Osteoblast (primary cell): ENCODE measurements at regions not wholly inside any gene's neighbourhood (a gene's known extent, or its start where the extent isn't known, plus 50 kb on each side); places are given as distances from the start of the nearest gene placed in this dataset.
"Not testable (repeated sequence)": the region's sequence is repeated elsewhere in the genome, so short reads cannot be mapped to it uniquely, and the experiment has no call there.

Experiments
- DNase-seq: peaks from one replicate; pipeline ENCODE4 v3.0.0; 2011; ENCODE audit warnings: low spot score, mixed read lengths; ENCODE audit not compliant: insufficient read length; ENCODE audit errors: missing footprints
- H2AFZ ChIP-seq: 2 replicates; pipeline ENCODE4 v1.6.0; 2011; ENCODE audit warnings: mild to moderate bottlenecking, low read length
- H3K27ac ChIP-seq: 2 replicates; pipeline ENCODE4 v1.5.1; 2011; ENCODE audit warnings: mild to moderate bottlenecking, low read depth, low read length, moderate library complexity
- H3K27me3 ChIP-seq: 2 replicates; pipeline ENCODE4 v1.6.0; 2012; ENCODE audit warnings: mild to moderate bottlenecking, control low read depth, inconsistent platforms, low read length, moderate library complexity; ENCODE audit not compliant: insufficient read depth
- H3K36me3 ChIP-seq: 2 replicates; pipeline ENCODE4 v1.5.1; 2011; ENCODE audit warnings: mild to moderate bottlenecking, low read length, control low read depth, moderate library complexity; ENCODE audit not compliant: insufficient read depth
- H3K4me1 ChIP-seq: 2 replicates; pipeline ENCODE4 v1.5.1; 2011; ENCODE audit warnings: mild to moderate bottlenecking, low read length, control low read depth, moderate library complexity; ENCODE audit not compliant: insufficient read depth
- H3K4me2 ChIP-seq: 2 replicates; pipeline ENCODE4 v1.6.0; 2011; ENCODE audit warnings: mild to moderate bottlenecking, low read length; ENCODE audit not compliant: insufficient read depth
- H3K4me3 ChIP-seq: fragments of 200-600 bp; sonication (generic); 3 replicates; pipeline ENCODE4 v1.5.1; 2012; ENCODE audit warnings: mild to moderate bottlenecking, low read length, inconsistent platforms; ENCODE audit not compliant: insufficient read depth
- H3K79me2 ChIP-seq: 2 replicates; pipeline ENCODE4 v1.6.0; 2012; ENCODE audit warnings: mild to moderate bottlenecking, low read length, control low read depth, inconsistent platforms; ENCODE audit not compliant: insufficient read depth
- H3K9me3 ChIP-seq: 2 replicates; pipeline ENCODE4 v1.5.1; 2011; ENCODE audit warnings: low read depth, low read length, control low read depth
- H4K20me1 ChIP-seq: 2 replicates; pipeline ENCODE4 v1.6.0; 2012; ENCODE audit warnings: mild to moderate bottlenecking, low read length, control low read depth; ENCODE audit not compliant: insufficient read depth
- TF ChIP-seq, protein P1 (sequence below): IDR thresholded peaks from 2 replicates; pipeline ENCODE4 v1.5.1; 2011; ENCODE audit warnings: mild to moderate bottlenecking, low read depth, low read length, moderate library complexity; ENCODE audit errors: extremely low read depth

DNA sequence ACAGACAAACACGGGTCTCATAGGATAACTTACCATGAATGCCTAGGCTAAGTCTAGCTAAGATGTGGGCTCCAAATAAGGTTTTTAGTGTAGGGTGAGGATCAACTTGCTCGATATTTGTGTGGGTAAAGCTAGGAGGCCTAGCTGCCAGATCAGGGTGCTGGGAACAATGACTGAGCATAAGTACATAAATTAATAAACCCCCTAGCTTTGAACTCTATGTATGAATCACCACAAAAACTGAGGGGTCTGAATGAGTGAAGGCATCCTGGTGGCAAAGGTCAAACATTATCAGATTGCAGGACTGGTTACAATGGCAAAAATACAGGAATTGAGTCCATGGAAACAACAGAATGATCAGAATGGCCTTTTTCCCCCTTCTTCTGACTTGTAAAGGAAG lies 241.8 kb downstream of the LIPI start:
- H3K4me3 ChIP-seq, H3K79me2 ChIP-seq, H3K9me3 ChIP-seq, DNase-seq, H3K27ac ChIP-seq, H2AFZ ChIP-seq, H4K20me1 ChIP-seq, H3K4me1 ChIP-seq, H3K36me3 ChIP-seq, H3K27me3 ChIP-seq, H3K4me2 ChIP-seq: not testable (repeated sequence)

DNA sequence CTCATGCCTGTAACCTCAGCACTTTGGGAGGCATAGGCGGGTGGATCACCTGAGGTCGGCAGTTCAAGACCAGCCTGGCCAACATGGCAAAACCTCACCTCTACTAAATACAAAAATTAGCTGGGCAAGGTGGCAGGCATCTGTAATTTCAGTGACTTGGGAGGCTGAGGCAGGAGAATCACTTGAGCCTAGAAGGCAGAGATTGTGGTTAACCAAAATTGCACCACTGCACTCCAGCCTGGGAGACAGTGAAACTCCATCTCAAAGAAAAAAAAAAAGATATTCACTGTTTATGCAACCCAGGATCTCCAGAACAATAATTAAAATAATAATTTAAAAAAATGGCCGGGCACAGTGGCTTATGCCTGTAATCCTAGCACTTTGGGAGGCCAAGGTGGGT lies 247.5 kb downstream of the LIPI start:
- not testable (repeated sequence) for H3K4me2 ChIP-seq, DNase-seq, H3K27me3 ChIP-seq, H3K4me3 ChIP-seq, H3K36me3 ChIP-seq, H3K9me3 ChIP-seq, H4K20me1 ChIP-seq, H3K27ac ChIP-seq, H3K79me2 ChIP-seq, H2AFZ ChIP-seq, H3K4me1 ChIP-seq

DNA sequence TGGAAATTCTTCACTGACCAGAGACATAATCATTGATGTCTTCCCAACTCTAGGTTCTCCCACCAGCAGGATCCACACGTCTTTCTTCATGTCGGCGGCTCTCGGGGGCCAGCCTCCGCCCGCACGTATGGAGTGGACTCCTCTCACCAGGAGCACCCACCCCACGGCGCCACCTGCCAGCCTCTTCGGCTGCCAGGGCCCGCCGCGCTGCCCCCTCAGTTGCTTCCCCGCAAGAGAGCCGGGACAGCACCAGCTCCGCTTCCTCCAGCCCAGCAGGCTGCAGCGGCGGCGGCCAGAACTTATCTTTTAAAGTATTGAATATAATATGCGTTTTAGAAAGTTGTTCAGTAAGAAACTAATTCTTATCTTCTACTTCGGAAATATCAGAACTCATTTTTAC lies 273.5 kb downstream of the LIPI start:
- Histone ChIP-seq H3K79me2 (no peaks in the 10 kb centered on the region), H2AFZ (no peak overlapping the region), H4K20me1 (no peaks in the 10 kb centered on the region), H3K36me3 (no peaks in the 10 kb centered on the region), H3K4me2 (no peak overlapping the region), H3K27ac (no peak overlapping the region), H3K27me3 (no peaks in the 10 kb centered on the region), H3K4me3 (no peak overlapping the region), H3K4me1 (no peaks in the 10 kb centered on the region), H3K9me3 (no peaks in the 10 kb centered on the region)
- TF ChIP-seq, protein P1, sequence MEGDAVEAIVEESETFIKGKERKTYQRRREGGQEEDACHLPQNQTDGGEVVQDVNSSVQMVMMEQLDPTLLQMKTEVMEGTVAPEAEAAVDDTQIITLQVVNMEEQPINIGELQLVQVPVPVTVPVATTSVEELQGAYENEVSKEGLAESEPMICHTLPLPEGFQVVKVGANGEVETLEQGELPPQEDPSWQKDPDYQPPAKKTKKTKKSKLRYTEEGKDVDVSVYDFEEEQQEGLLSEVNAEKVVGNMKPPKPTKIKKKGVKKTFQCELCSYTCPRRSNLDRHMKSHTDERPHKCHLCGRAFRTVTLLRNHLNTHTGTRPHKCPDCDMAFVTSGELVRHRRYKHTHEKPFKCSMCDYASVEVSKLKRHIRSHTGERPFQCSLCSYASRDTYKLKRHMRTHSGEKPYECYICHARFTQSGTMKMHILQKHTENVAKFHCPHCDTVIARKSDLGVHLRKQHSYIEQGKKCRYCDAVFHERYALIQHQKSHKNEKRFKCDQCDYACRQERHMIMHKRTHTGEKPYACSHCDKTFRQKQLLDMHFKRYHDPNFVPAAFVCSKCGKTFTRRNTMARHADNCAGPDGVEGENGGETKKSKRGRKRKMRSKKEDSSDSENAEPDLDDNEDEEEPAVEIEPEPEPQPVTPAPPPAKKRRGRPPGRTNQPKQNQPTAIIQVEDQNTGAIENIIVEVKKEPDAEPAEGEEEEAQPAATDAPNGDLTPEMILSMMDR, result no peak
- DNase-seq, result no peak

DNA sequence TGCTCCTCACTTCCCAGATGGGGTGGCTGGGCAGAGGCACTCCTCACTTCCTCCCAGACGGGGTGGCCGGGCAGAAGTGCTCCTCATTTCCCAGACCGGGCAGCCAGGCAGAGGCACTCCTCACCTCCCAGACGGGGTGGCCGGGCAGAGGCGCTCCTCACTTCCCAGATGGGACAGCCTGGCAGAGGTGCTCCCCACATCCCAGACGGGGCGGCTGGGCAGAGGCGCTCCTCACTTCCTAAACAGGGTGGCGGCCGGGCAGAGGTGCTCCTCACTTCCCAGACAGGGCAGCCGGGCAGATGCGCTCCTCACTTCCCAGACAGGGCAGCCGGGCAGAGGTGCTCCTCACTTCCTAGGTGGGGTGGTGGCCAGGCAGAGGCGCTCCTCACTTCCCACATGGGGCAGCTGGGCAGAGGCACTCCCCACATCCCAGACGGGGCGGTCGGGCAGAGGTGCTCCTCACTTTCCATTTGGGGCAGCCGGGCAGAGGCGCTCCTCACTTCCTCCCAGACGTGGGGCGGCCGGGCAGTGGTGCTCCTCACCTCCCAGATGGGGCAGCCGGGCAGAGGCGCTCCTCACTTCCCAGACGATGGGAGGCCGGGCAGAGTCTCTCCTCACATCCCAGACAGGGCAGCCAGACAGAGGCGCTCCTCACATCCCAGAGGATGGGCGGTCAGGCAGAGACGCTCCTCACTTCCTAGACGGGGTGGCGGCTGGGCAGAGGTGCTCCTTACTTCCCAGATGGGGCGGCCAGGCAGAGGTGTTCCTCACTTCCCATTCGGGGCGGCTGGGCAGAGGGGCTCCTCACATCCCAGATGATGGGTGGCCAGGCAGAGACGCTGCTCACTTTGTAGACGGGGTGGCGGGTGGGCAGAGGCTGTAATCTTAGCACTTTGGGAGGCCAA lies 274.5 kb downstream of the LIPI start:
- H3K4me3 ChIP-seq, H3K36me3 ChIP-seq, H3K27ac ChIP-seq, DNase-seq, H4K20me1 ChIP-seq, H3K9me3 ChIP-seq, H2AFZ ChIP-seq, H3K4me1 ChIP-seq, H3K79me2 ChIP-seq, H3K27me3 ChIP-seq, H3K4me2 ChIP-seq: not testable (repeated sequence)

DNA sequence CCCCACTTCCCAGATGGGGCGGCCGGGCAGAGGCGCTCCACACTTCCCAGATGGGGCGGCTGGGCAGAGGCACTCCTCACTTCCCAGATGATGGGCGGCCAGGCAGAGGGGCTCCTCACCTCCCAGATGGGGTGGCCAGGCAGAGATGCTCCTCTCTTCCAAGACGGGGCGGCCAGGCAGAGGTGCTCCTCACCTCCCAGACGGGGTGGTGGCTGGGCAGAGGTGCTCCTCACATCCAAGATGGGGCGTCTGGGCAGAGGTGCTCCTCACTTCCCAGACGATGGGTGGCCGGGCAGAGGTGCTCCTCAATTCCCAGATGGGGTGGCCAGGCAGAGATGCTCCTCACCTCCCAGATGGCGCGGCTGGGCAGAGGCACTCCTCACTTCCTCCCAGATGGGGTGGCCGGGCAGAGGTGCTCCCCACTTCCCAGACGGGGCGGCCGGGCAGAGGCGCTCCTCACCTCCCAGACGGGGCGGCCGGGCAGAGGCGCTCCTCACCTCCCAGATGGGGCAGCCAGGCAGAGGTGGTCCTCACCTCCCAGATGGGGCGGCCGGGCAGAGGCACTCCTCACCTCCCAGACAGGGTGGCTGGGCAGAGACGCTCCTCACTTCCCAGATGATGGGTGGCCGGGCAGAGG lies 275.2 kb downstream of the LIPI start:
- H3K4me3 ChIP-seq, H3K4me2 ChIP-seq, H3K27me3 ChIP-seq, H3K27ac ChIP-seq, H4K20me1 ChIP-seq, H3K4me1 ChIP-seq, DNase-seq, H3K36me3 ChIP-seq, H3K9me3 ChIP-seq, H3K79me2 ChIP-seq, H2AFZ ChIP-seq: not testable (repeated sequence)

DNA sequence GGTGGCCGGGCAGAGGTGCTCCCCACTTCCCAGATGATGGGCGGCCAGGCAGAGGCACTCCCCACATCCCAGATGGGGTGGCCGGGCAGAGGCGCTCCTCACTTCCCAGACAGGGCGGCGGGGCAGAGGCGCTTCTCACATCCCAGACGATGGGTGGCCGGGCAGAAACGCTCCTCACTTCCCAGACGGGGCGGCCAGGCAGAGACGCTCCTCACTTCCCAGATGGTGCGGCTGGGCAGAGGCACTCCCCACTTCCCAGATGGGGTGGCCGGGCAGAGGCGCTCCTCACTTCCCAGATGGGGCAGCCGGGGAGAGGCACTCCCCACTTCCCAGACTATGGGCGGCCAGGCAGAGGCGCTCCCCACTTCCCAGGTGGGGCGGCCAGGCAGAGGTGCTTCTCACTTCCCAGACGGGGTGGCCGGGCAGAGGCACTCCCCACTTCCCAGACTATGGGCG lies 275.8 kb downstream of the LIPI start:
- not testable (repeated sequence) for H2AFZ ChIP-seq, DNase-seq, H3K27ac ChIP-seq, H3K27me3 ChIP-seq, H3K4me2 ChIP-seq, H3K79me2 ChIP-seq, H4K20me1 ChIP-seq, H3K4me3 ChIP-seq, H3K9me3 ChIP-seq, H3K4me1 ChIP-seq, H3K36me3 ChIP-seq

DNA sequence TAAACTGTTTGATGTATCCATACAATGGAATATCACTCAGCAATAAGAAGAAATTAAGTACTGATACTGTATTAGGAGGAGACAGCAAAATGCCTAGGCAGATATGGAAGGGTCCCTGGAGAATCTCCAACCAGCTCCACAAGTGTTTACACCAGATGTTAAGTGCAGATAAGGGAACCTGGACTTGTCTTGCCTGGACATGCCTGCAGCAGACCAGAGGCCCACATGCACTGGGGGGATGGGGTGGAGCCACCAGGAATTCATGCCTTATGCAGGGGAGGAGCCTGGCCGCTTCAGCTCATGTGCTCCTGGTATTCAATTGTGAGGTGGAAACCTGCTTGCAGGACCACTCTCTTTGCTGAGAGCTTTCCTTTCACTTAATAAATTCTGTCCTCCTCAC lies 287.6 kb downstream of the LIPI start:
- H3K4me1 ChIP-seq, H2AFZ ChIP-seq, H3K36me3 ChIP-seq, H3K79me2 ChIP-seq, H3K4me3 ChIP-seq, H3K27ac ChIP-seq, H3K27me3 ChIP-seq, H4K20me1 ChIP-seq, H3K4me2 ChIP-seq, DNase-seq, H3K9me3 ChIP-seq: not testable (repeated sequence)

DNA sequence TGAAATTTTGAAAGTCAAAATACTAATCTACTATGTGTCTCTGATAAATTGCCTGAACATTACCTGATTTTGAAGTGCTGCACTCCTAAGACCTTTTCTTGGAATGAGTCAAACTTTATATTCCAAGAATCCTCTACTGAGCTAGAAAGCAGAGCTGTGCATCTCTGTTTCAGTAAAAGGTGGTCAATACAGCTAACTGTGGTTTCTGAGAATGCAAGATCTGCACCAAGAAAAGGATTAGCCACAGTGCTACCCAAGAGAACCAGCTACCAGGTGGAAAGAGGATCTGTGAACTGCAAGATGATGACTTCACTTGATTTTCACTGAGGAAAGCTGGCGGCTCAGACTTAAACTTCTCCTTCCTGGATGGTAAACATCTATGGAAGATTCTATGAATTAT lies 289.3 kb downstream of the LIPI start:
- not testable (repeated sequence) for H3K4me2 ChIP-seq, H3K27ac ChIP-seq, H4K20me1 ChIP-seq, H3K9me3 ChIP-seq, H2AFZ ChIP-seq, H3K79me2 ChIP-seq, H3K36me3 ChIP-seq, DNase-seq, H3K4me3 ChIP-seq, H3K4me1 ChIP-seq, H3K27me3 ChIP-seq
